Keratinocyte (primary cell): ENCODE measurements at regions not wholly inside any gene's neighbourhood (a gene's known extent, or its start where the extent isn't known, plus 50 kb on each side); places are given as distances from the start of the nearest gene placed in this dataset.

ENCODE experiments used
- EZH2 ChIP-seq: IDR thresholded peaks from one replicate; pipeline ENCODE4 v1.6.1; 2012; ENCODE audit warnings: inconsistent platforms, mild to moderate bottlenecking, low read length, moderate library complexity
- TF ChIP-seq, protein P1 (sequence below), 3 experiments: IDR thresholded peaks in 1 of 3; conservative IDR thresholded peaks in 1 of 3; optimal IDR thresholded peaks in 1 of 3; 2 replicates in 2 of 3; 3 replicates in 1 of 3; pipeline versions ENCODE3 to v1.5.1; 2011; ENCODE audit warnings: low read length in 3 of 3, mild to moderate bottlenecking in 3 of 3, moderate library complexity in 2 of 3, control low read depth in 1 of 3, inconsistent platforms in 1 of 3; ENCODE audit not compliant: insufficient read depth in 2 of 3; ENCODE audit errors: extremely low read depth in 1 of 3

DNA sequence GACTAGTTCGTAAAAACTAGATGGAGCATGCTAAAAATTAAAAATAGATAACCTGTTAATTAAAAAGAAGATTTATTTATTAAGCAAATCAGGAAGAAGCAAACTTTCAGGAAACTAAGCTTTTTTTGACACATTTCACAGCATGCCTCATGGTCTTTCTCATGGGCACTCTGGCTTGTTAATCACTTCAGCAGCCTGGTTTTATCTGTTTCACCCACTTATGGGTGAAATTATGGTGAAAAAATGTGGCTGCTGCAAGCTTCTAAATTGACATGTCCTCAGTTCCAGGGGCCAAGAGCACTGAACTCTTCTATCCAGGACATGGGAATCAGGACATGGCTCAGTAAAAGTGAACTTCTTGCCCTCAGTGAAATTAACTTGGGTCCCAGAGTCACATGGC is 468.6 kb upstream of the SYT1 start:
- TF ChIP-seq, protein P1, sequence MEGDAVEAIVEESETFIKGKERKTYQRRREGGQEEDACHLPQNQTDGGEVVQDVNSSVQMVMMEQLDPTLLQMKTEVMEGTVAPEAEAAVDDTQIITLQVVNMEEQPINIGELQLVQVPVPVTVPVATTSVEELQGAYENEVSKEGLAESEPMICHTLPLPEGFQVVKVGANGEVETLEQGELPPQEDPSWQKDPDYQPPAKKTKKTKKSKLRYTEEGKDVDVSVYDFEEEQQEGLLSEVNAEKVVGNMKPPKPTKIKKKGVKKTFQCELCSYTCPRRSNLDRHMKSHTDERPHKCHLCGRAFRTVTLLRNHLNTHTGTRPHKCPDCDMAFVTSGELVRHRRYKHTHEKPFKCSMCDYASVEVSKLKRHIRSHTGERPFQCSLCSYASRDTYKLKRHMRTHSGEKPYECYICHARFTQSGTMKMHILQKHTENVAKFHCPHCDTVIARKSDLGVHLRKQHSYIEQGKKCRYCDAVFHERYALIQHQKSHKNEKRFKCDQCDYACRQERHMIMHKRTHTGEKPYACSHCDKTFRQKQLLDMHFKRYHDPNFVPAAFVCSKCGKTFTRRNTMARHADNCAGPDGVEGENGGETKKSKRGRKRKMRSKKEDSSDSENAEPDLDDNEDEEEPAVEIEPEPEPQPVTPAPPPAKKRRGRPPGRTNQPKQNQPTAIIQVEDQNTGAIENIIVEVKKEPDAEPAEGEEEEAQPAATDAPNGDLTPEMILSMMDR (optimal IDR thresholded peaks at IDR 0.05 in 1 of 3, IDR thresholded peaks at IDR 0.05 in 1 of 3, conservative IDR thresholded peaks at IDR 0.05 in 1 of 3; ENCODE audit: extremely low read depth in 1 of 3, insufficient read depth in 2 of 3, low read length in 3 of 3) = no peak
- TF ChIP-seq EZH2 = no peak
